Type B pancreatic cell (in vitro differentiated cells): ENCODE measurements at regions not wholly inside any gene's neighbourhood (a gene's known extent, or its start where the extent isn't known, plus 50 kb on each side); places are given as distances from the start of the nearest gene placed in this dataset.
"Not testable (repeated sequence)": the region's sequence is repeated elsewhere in the genome, so short reads cannot be mapped to it uniquely, and the experiment has no call there.

Source experiments
- DNase-seq: peaks from one replicate; pipeline ENCODE4 v3.0.0; 2021; ENCODE audit warnings: mixed read lengths; ENCODE audit not compliant: unreplicated experiment; ENCODE audit errors: extremely low spot score
- H3K27ac Mint-ChIP-seq: 2 replicates; pipeline ENCODE4 v1.8.0; 2021; ENCODE audit warnings: mild to moderate bottlenecking, mixed read lengths
- H3K27me3 Mint-ChIP-seq: 2 replicates; pipeline ENCODE4 v1.8.0; 2021; ENCODE audit warnings: mixed read lengths
- H3K36me3 Mint-ChIP-seq: 2 replicates; pipeline ENCODE4 v1.8.0; 2021; ENCODE audit warnings: mixed read lengths
- H3K4me1 Mint-ChIP-seq: one replicate; pipeline ENCODE4 v1.8.0; 2021; ENCODE audit warnings: mixed read lengths; ENCODE audit not compliant: unreplicated experiment
- H3K4me3 Mint-ChIP-seq: 2 replicates; pipeline ENCODE4 v1.8.0; 2021; ENCODE audit warnings: mild to moderate bottlenecking, mixed read lengths
- H3K9me3 Mint-ChIP-seq: 2 replicates; pipeline ENCODE4 v1.8.0; 2021; ENCODE audit warnings: mixed read lengths
- CTCF ChIP-seq: fragments of 200-600 bp; sonication (generic); conservative IDR thresholded peaks from 2 replicates; pipeline ENCODE4 v1.5.0; 2021; ENCODE audit warnings: antibody characterized with exemption, mild to moderate bottlenecking

GRCh38 chr4:71110499-71110898, 117.0 kb downstream of the DCK start:
- Mint-ChIP-seq H3K27ac (no peak overlapping the region), H3K4me1 (no peaks in the 10 kb centered on the region), H3K27me3 (no peaks in the 10 kb centered on the region), H3K36me3 (no peaks in the 10 kb centered on the region), H3K9me3 (no peaks in the 10 kb centered on the region), H3K4me3 (no peak overlapping the region)
- DNase-seq = no peak
- no peak for TF ChIP-seq CTCF

- not testable (repeated sequence) for H3K4me1 Mint-ChIP-seq, H3K36me3 Mint-ChIP-seq, H3K9me3 Mint-ChIP-seq, H3K4me3 Mint-ChIP-seq, H3K27ac Mint-ChIP-seq, H3K27me3 Mint-ChIP-seq, DNase-seq
These were observed 117.7 kb downstream of the DCK start for GRCh38 chr4:71111133-71111532.

- Mint-ChIP-seq H3K9me3 (no peaks in the 10 kb centered on the region), H3K4me1 (no peaks in the 10 kb centered on the region), H3K36me3 (no peaks in the 10 kb centered on the region), H3K4me3 (no peak overlapping the region), H3K27ac (no peak overlapping the region), H3K27me3 (no peaks in the 10 kb centered on the region)
- DNase-seq = no peak
- peak; percentile 32 for TF ChIP-seq CTCF
These were observed 119.8 kb downstream of the DCK start for GRCh38 chr4:71113294-71113693.

GRCh38 chr4:71120831-71121524, 127.5 kb downstream of the DCK start:
- H3K4me1 Mint-ChIP-seq = no peaks in the 10 kb centered on the region
- TF ChIP-seq CTCF = no peak
- no peaks in the 10 kb centered on the region for H3K27me3 Mint-ChIP-seq
- no peak overlapping the region for H3K27ac Mint-ChIP-seq
- no peak for DNase-seq
- no peak overlapping the region for H3K4me3 Mint-ChIP-seq
- H3K36me3 Mint-ChIP-seq = no peaks in the 10 kb centered on the region
- peaks cover 4% of the 10 kb centered on the region for H3K9me3 Mint-ChIP-seq

GRCh38 chr4:71123951-71124350, 130.5 kb downstream of the DCK start:
- TF ChIP-seq CTCF = no peak
- H3K9me3 Mint-ChIP-seq = peaks cover 4% of the 10 kb centered on the region
- H3K4me3 Mint-ChIP-seq = no peak overlapping the region
- H3K36me3 Mint-ChIP-seq = no peaks in the 10 kb centered on the region
- no peak overlapping the region for H3K27ac Mint-ChIP-seq
- H3K4me1 Mint-ChIP-seq = no peaks in the 10 kb centered on the region
- no peak for DNase-seq
- no peaks in the 10 kb centered on the region for H3K27me3 Mint-ChIP-seq

- Mint-ChIP-seq H3K36me3 (no peaks in the 10 kb centered on the region), H3K9me3 (peaks cover 4% of the 10 kb centered on the region), H3K4me3 (no peak overlapping the region), H3K27ac (no peak overlapping the region), H3K4me1 (no peaks in the 10 kb centered on the region), H3K27me3 (no peaks in the 10 kb centered on the region)
- DNase-seq = no peak
- TF ChIP-seq CTCF = no peak
These were observed 131.7 kb downstream of the DCK start for GRCh38 chr4:71125137-71125536.
